Right hindlimb (tissue), 1 donor: ENCODE measurements at regions not wholly inside any gene's neighbourhood (a gene's known extent, or its start where the extent isn't known, plus 50 kb on each side); places are given as distances from the start of the nearest gene placed in this dataset.

Experiments used
- DNase-seq: peaks from one replicate; pipeline ENCODE4 v3.0.0-alpha.2; 2018

GRCh38 chr13:112124141-112124540, 57.2 kb downstream of the SOX1 start:
- DNase-seq: no peak

GRCh38 chr13:112127564-112128330, 60.8 kb downstream of the SOX1 start:
- DNase-seq: peak; percentile 58

GRCh38 chr13:112128331-112128610, 61.3 kb downstream of the SOX1 start:
- DNase-seq: no peak

GRCh38 chr13:112130418-112130817, 63.5 kb downstream of the SOX1 start:
- no peak for DNase-seq

- DNase-seq: peak; percentile 46
Measured at GRCh38 chr13:112131081-112131712, 64.2 kb downstream of the SOX1 start.

- no peak for DNase-seq
Measured at GRCh38 chr13:112131713-112132113, 64.8 kb downstream of the SOX1 start.

- DNase-seq: no peak
Measured at GRCh38 chr13:112132142-112132541, 65.2 kb downstream of the SOX1 start.

- DNase-seq: no peak
Measured at GRCh38 chr13:112132619-112133018, 65.7 kb downstream of the SOX1 start.

GRCh38 chr13:112133499-112134390, 66.8 kb downstream of the SOX1 start:
- DNase-seq: peak; percentile 24

- DNase-seq: peak; percentile 22
Measured at GRCh38 chr13:112134391-112135075, 67.6 kb downstream of the SOX1 start.

- DNase-seq: no peak
Measured at GRCh38 chr13:112136095-112136494, 69.1 kb downstream of the SOX1 start.

- DNase-seq: no peak
Measured at GRCh38 chr13:112137144-112137543, 70.2 kb downstream of the SOX1 start.

- DNase-seq: no peak
Measured at GRCh38 chr13:112140366-112140765, 73.4 kb downstream of the SOX1 start.

GRCh38 chr13:112141643-112142400, 74.9 kb downstream of the SOX1 start:
- no peak for DNase-seq

- no peak for DNase-seq
Measured at GRCh38 chr13:112142401-112142930, 75.5 kb downstream of the SOX1 start.

- no peak for DNase-seq
Measured at GRCh38 chr13:112143046-112143752, 76.2 kb downstream of the SOX1 start.

- no peak for DNase-seq
Measured at GRCh38 chr13:112143753-112144615, 77.0 kb downstream of the SOX1 start.

- no peak for DNase-seq
Measured at GRCh38 chr13:112144616-112145550, 77.9 kb downstream of the SOX1 start.
